ENCODE measurements at regions not wholly inside any gene's neighbourhood (a gene's known extent, or its start where the extent isn't known, plus 50 kb on each side); places are given as distances from the start of the nearest gene placed in this dataset.

DNA sequence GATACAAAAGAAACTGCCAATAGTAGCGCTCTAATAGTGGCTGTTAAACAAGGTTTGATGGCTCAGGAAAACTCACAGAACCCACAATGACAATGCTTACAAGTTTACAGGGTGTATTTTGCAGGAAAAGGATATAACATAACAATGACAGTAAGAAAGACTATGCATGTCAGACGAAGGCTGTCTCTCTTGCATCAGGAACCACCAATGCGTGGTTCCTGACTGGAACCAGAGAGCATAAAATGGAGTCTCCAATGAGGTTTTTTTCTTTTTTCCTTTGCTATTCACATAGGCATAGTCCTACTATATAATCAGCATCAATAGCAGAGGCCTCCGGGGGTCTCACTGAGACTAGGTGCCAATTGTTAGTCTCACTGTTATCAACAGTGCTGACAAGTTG, 120.4 kb upstream of the STEAP1 start (continued):
- no peak for TF ChIP-seq REST (IDR thresholded peaks at IDR 0.05; ENCODE audit: unreplicated experiment)
- TF ChIP-seq STAT1 (IDR thresholded peaks at IDR 0.05; ENCODE audit: unreplicated experiment): no peak
- no peak for TF ChIP-seq EZH2 (IDR thresholded peaks at IDR 0.05; ENCODE audit: low read depth, unreplicated experiment)
- TF ChIP-seq ZNF114 (CRISPR knock-in tag; IDR thresholded peaks at IDR 0.05): no peak
- no peak for TF ChIP-seq NANOG (IDR thresholded peaks at IDR 0.05; ENCODE audit: borderline replicate concordance)
- TF ChIP-seq CREB1 (CRISPR knock-in tag; IDR thresholded peaks at IDR 0.05; ENCODE audit: low read depth): no peak
- no peak for TF ChIP-seq CTCF (conservative IDR thresholded peaks at IDR 0.05; ENCODE audit: low read depth in 2 of 2)

DNA sequence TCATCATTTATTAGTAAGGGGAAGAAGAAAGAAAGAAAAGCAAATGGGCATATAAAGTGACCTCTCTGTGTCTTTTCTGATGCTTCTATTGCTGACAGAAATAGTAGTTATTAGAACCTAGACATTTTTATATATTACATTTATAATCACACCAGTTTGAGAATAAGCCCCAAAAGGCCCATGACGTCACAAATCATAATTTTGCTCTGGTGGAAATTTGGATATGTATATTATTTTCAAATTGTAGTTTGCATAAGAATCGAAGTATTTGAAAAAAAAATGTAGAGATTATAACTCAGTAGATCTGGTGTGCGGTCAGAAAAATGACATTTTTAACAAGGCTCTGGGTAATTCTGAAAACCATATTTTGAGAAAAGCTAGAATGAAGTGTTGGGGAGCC, 101.2 kb upstream of the STEAP1 start:
- Histone ChIP-seq H3F3A (replicated peaks; ENCODE audit: low read depth) (no peaks in the 10 kb centered on the region), H3K4me1 (ENCODE audit: insufficient read depth) (no peaks in the 10 kb centered on the region), H3K9me2 (ENCODE audit: insufficient read depth) (peaks cover 7% of the 10 kb centered on the region), H3K27ac (ENCODE audit: low read depth) (no peak overlapping the region), H3K4me2 (no peak overlapping the region), H3K36me3 (ENCODE audit: insufficient read depth) (no peaks in the 10 kb centered on the region), H3K27me3 (ENCODE audit: insufficient read depth) (no peaks in the 10 kb centered on the region), H3K4me3 (no peak overlapping the region), H2AFZ (no peak overlapping the region), H3K79me2 (replicated peaks; ENCODE audit: insufficient read depth) (no peaks in the 10 kb centered on the region), H4K20me1 (replicated peaks; ENCODE audit: insufficient read depth) (no peaks in the 10 kb centered on the region)
- H3K9me3 Mint-ChIP-seq: no peaks in the 10 kb centered on the region
- DNase-seq (ENCODE audit: low spot score) (no peak), ATAC-seq (no peak)
- H3K36me3 Mint-ChIP-seq (ENCODE audit: low read depth): no peaks in the 10 kb centered on the region
- H3K4me3 Mint-ChIP-seq: no peak overlapping the region
- H3K27me3 Mint-ChIP-seq (ENCODE audit: insufficient read depth, low read depth, poor library complexity): no peaks in the 10 kb centered on the region
- no peak overlapping the region for H3K27ac Mint-ChIP-seq
- no peaks in the 10 kb centered on the region for H3K4me1 Mint-ChIP-seq
- no peak for TF ChIP-seq CREB1 (CRISPR knock-in tag; IDR thresholded peaks at IDR 0.05; ENCODE audit: low read depth)
- TF ChIP-seq ZNF114 (CRISPR knock-in tag; IDR thresholded peaks at IDR 0.05): no peak
- TF ChIP-seq, protein P1, sequence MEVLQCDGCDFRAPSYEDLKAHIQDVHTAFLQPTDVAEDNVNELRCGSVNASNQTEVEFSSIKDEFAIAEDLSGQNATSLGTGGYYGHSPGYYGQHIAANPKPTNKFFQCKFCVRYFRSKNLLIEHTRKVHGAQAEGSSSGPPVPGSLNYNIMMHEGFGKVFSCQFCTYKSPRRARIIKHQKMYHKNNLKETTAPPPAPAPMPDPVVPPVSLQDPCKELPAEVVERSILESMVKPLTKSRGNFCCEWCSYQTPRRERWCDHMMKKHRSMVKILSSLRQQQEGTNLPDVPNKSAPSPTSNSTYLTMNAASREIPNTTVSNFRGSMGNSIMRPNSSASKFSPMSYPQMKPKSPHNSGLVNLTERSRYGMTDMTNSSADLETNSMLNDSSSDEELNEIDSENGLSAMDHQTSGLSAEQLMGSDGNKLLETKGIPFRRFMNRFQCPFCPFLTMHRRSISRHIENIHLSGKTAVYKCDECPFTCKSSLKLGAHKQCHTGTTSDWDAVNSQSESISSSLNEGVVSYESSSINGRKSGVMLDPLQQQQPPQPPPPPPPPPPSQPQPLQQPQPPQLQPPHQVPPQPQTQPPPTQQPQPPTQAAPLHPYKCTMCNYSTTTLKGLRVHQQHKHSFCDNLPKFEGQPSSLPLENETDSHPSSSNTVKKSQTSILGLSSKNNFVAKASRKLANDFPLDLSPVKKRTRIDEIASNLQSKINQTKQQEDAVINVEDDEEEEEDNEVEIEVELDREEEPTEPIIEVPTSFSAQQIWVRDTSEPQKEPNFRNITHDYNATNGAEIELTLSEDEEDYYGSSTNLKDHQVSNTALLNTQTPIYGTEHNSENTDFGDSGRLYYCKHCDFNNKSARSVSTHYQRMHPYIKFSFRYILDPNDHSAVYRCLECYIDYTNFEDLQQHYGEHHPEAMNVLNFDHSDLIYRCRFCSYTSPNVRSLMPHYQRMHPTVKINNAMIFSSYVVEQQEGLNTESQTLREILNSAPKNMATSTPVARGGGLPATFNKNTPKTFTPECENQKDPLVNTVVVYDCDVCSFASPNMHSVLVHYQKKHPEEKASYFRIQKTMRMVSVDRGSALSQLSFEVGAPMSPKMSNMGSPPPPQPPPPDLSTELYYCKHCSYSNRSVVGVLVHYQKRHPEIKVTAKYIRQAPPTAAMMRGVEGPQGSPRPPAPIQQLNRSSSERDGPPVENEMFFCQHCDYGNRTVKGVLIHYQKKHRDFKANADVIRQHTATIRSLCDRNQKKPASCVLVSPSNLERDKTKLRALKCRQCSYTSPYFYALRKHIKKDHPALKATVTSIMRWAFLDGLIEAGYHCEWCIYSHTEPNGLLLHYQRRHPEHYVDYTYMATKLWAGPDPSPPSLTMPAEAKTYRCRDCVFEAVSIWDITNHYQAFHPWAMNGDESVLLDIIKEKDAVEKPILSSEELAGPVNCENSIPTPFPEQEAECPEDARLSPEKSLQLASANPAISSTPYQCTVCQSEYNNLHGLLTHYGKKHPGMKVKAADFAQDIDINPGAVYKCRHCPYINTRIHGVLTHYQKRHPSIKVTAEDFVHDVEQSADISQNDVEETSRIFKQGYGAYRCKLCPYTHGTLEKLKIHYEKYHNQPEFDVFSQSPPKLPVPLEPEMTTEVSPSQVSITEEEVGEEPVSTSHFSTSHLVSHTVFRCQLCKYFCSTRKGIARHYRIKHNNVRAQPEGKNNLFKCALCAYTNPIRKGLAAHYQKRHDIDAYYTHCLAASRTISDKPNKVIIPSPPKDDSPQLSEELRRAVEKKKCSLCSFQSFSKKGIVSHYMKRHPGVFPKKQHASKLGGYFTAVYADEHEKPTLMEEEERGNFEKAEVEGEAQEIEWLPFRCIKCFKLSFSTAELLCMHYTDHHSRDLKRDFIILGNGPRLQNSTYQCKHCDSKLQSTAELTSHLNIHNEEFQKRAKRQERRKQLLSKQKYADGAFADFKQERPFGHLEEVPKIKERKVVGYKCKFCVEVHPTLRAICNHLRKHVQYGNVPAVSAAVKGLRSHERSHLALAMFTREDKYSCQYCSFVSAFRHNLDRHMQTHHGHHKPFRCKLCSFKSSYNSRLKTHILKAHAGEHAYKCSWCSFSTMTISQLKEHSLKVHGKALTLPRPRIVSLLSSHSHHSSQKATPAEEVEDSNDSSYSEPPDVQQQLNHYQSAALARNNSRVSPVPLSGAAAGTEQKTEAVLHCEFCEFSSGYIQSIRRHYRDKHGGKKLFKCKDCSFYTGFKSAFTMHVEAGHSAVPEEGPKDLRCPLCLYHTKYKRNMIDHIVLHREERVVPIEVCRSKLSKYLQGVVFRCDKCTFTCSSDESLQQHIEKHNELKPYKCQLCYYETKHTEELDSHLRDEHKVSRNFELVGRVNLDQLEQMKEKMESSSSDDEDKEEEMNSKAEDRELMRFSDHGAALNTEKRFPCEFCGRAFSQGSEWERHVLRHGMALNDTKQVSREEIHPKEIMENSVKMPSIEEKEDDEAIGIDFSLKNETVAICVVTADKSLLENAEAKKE (CRISPR knock-in tag; IDR thresholded peaks at IDR 0.05): no peak
- no peak for TF ChIP-seq EZH2phosphoT487 (IDR thresholded peaks at IDR 0.05; ENCODE audit: unreplicated experiment)
- no peak for TF ChIP-seq EZH2 (IDR thresholded peaks at IDR 0.05; ENCODE audit: low read depth, unreplicated experiment)
- no peak for TF ChIP-seq REST (IDR thresholded peaks at IDR 0.05; ENCODE audit: unreplicated experiment)
- no peak for TF ChIP-seq JUNB (IDR thresholded peaks at IDR 0.05; ENCODE audit: unreplicated experiment)
